Astrocyte of the cerebellum (primary cell): ENCODE measurements at regions not wholly inside any gene's neighbourhood (a gene's known extent, or its start where the extent isn't known, plus 50 kb on each side); places are given as distances from the start of the nearest gene placed in this dataset.

Experiments
- DNase-seq: peaks from one replicate; pipeline ENCODE4 v3.0.0-alpha.2; 2011; ENCODE audit warnings: low read depth
- H3K4me3 ChIP-seq: 2 replicates; pipeline ENCODE4 v1.5.1; 2011; ENCODE audit warnings: mild to moderate bottlenecking, low read depth, low read length, moderate library complexity
- in situ Hi-C: cut with HindIII; loops from 2 replicates; pipeline ENCODE4 v1.10.0; 2017; ENCODE audit warnings: low sequenced_read_pairs
- TF ChIP-seq, protein P1 (sequence below): IDR thresholded peaks from 2 replicates; pipeline ENCODE4 v1.5.1; 2012; ENCODE audit warnings: low read length, low read depth, moderate library complexity, mild to moderate bottlenecking; ENCODE audit errors: missing control alignments

DNA sequence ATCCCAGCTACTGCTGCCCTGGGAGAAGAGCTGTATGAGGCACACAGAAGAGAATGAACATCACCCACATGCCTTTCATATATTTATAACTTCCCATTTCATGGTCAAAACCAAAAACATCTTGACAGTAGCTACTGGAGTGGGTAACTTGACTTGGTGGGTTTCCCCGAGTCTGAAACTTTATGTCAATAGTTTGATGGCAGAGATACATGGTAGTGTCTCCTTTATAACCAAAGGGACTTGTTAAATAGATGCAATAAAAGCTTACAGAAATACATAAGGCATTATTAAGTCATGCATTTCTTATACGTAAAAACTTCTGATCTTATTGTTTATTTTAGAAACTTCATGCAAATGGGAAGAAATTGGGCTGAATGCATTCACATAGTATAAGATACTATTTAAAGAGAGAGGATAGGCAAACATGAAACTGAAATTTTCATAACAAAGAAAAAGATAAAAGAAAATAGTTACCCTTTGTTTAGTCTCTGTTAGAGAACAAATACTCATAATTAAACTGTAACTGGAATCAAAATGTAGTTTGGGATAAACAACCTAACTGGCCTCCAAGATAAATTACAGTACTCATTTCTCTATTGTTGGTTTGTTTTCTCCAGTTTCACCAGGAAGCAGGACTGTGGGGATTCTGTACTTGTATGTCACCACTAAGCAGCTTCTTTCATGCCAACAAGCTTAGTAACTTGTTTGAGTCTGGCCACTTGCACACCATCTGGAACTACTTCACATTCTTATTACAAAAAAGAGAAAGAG lies 459.3 kb upstream of the MEF2C start:
- TF ChIP-seq, protein P1, sequence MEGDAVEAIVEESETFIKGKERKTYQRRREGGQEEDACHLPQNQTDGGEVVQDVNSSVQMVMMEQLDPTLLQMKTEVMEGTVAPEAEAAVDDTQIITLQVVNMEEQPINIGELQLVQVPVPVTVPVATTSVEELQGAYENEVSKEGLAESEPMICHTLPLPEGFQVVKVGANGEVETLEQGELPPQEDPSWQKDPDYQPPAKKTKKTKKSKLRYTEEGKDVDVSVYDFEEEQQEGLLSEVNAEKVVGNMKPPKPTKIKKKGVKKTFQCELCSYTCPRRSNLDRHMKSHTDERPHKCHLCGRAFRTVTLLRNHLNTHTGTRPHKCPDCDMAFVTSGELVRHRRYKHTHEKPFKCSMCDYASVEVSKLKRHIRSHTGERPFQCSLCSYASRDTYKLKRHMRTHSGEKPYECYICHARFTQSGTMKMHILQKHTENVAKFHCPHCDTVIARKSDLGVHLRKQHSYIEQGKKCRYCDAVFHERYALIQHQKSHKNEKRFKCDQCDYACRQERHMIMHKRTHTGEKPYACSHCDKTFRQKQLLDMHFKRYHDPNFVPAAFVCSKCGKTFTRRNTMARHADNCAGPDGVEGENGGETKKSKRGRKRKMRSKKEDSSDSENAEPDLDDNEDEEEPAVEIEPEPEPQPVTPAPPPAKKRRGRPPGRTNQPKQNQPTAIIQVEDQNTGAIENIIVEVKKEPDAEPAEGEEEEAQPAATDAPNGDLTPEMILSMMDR: no peak
- no peak overlapping the region for H3K4me3 ChIP-seq
- in situ Hi-C loops: no loop called here
- DNase-seq: peak; percentile 72

DNA sequence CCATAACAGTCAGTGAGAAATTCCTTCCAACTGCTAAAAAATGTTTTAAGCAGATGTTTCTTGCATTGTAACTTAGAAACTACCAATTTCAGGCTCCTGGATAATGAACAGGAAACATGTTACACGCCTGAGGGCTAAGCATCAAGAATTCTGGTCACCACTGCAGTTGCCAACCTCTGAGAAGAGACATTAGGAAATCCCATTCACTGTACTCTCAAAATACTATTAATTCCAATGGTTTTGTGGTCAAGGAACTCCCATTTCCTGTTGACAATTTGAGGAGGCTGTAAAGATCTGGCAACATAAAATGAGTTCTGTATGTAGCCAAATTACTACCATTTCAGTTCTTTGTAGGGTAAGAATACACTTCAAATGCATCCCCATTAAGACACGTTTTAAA lies 456.0 kb upstream of the MEF2C start:
- TF ChIP-seq, protein P1: no peak
- DNase-seq: peak; percentile 62
- in situ Hi-C loops: no loop called here

DNA sequence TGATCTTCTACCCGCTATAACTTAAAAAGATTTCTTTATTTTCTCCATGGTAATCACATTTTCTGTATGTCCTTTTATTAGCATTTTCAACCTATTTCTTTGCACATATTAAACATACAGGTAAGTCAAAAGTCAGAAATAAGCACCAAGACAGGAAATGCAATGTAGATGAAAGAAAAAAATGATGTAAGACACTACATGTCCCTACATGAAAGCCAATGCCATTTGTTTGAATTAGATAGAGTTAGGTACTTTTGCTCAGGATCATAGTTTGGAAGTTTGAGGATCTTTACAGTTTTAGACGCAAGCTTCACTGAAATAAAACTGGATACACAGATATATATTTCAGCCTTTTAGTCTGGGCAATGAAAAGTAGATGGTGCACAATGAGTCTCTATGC lies 453.1 kb upstream of the MEF2C start:
- TF ChIP-seq, protein P1: no peak
- in situ Hi-C loops: no loop called here
- no peak overlapping the region for H3K4me3 ChIP-seq
- no peak for DNase-seq

More for the DNA sequence above, 456.0 kb upstream of the MEF2C start:
- H3K4me3 ChIP-seq: no peak overlapping the region

DNA sequence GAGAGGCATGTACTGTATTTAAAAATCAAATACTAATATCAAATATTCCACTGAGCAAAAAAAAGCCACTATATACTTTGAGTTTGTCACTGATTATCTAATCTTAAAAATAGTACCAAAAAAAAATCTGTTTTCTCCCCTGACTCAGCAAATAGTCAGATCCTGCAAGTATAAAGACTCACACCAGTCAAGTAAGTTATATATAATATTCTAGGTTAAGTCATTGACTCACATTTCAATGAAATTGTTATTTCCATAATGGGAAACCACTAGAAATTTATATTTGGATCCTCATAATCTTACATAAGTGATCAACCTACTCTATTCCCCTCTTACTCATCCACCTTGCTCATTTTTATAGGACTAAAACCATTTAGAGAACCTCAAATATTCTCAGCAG lies 447.2 kb upstream of the MEF2C start:
- in situ Hi-C loops: no loop called here
- TF ChIP-seq, protein P1: no peak
- H3K4me3 ChIP-seq: no peak overlapping the region
- no peak for DNase-seq

DNA sequence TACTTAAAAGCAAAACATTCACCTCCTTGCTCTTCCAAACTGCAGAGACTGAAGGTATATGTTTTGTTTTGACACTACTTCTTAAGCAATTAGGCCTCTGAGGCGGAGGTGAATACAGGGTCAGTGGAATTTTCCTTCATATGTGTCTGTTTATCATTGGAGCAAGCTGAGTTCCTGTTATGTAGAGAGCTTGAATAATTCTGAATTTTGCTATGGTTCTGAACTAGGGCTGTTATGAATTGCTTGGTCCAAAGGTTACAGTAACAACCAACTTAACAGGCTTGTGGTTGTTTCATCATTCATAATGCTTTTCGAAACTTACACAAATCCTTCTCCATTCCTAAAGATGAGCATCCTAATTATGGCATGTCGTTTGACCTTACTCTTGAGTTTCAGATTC lies 444.6 kb upstream of the MEF2C start:
- no peak overlapping the region for H3K4me3 ChIP-seq
- in situ Hi-C loops: no loop called here
- no peak for DNase-seq
- TF ChIP-seq, protein P1: no peak

DNA sequence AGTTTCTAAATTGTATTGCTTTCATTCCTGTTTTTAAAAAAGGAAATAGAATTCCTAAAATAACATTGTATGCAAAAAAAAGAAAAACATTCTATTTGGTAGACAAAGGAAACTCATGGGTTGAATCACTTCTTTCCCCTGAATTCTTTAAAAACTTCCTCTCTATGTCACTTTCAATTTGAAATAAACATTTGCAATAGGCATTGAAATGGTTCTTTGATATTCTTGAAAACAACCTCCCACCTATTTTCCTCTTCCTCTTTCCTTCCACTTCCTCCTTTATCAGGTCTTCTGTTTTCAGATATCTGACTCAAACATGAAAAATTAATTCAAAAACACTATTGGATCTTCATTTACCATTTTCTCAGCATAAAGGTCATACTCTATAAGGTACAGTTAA lies 442.0 kb upstream of the MEF2C start:
- TF ChIP-seq, protein P1: no peak
- no peak overlapping the region for H3K4me3 ChIP-seq
- no peak for DNase-seq
- in situ Hi-C loops: no loop called here
